ENCODE measurements at regions not wholly inside any gene's neighbourhood (a gene's known extent, or its start where the extent isn't known, plus 50 kb on each side); places are given as distances from the start of the nearest gene placed in this dataset.
"Not testable (repeated sequence)": the region's sequence is repeated elsewhere in the genome, so short reads cannot be mapped to it uniquely, and the experiment has no call there.

- DNase-seq, result not testable (repeated sequence)
Observed at GRCh38 chr17:26936645-26937044, 357.3 kb upstream of the WSB1 start.

- not testable (repeated sequence) for DNase-seq
Observed at GRCh38 chr17:26937750-26938322, 356.1 kb upstream of the WSB1 start.

GRCh38 chr17:26939755-26940154 is 354.2 kb upstream of the WSB1 start:
- not testable (repeated sequence) for DNase-seq

GRCh38 chr17:26940587-26940986 is 353.3 kb upstream of the WSB1 start:
- DNase-seq, result not testable (repeated sequence)

GRCh38 chr17:26962255-26963162 is 331.4 kb upstream of the WSB1 start:
- DNase-seq, result no peak

- DNase-seq, result no peak
Observed at GRCh38 chr17:26963163-26963503, 330.8 kb upstream of the WSB1 start.

GRCh38 chr17:26965898-26966624 is 327.9 kb upstream of the WSB1 start:
- DNase-seq, result not testable (repeated sequence)

GRCh38 chr17:26966625-26967179 is 327.2 kb upstream of the WSB1 start:
- DNase-seq, result not testable (repeated sequence)

GRCh38 chr17:26981845-26982425 is 312.0 kb upstream of the WSB1 start:
- DNase-seq, result not testable (repeated sequence)

- not testable (repeated sequence) for DNase-seq
Observed at GRCh38 chr17:26982563-26982962, 311.4 kb upstream of the WSB1 start.

- DNase-seq, result not testable (repeated sequence)
Observed at GRCh38 chr17:26987851-26988250, 306.1 kb upstream of the WSB1 start.

- DNase-seq, result not testable (repeated sequence)
Observed at GRCh38 chr17:26994648-26995047, 299.3 kb upstream of the WSB1 start.

- not testable (repeated sequence) for DNase-seq
Observed at GRCh38 chr17:26996146-26996916, 297.6 kb upstream of the WSB1 start.

- not testable (repeated sequence) for DNase-seq
Observed at GRCh38 chr17:27007734-27008531, 286.0 kb upstream of the WSB1 start.

GRCh38 chr17:27009087-27009486 is 284.8 kb upstream of the WSB1 start:
- DNase-seq, result no peak

- DNase-seq, result not testable (repeated sequence)
Observed at GRCh38 chr17:27010138-27010537, 283.8 kb upstream of the WSB1 start.

- not testable (repeated sequence) for DNase-seq
Observed at GRCh38 chr17:27030552-27030951, 263.4 kb upstream of the WSB1 start.

- DNase-seq, result no peak
Observed at GRCh38 chr17:27038676-27039075, 255.2 kb upstream of the WSB1 start.

- not testable (repeated sequence) for DNase-seq
Observed at GRCh38 chr17:27045039-27045438, 248.9 kb upstream of the WSB1 start.

GRCh38 chr17:27049104-27049784 is 244.7 kb upstream of the WSB1 start:
- no peak for DNase-seq

- no peak for DNase-seq
Observed at GRCh38 chr17:27065588-27065987, 228.3 kb upstream of the WSB1 start.
